SJSA1 (cell line): ENCODE measurements at regions not wholly inside any gene's neighbourhood (a gene's known extent, or its start where the extent isn't known, plus 50 kb on each side); places are given as distances from the start of the nearest gene placed in this dataset.

Source experiments
- DNase-seq, 2 experiments: peaks; one replicate each; pipeline ENCODE4 v3.0.0-alpha.2; 2015 to 2020; ENCODE audit warnings: low spot score in 2 of 2, low read depth in 1 of 2
- H3K27ac ChIP-seq: fragments of 250-450 bp; sonication (Bioruptor Pico); 2 replicates; pipeline ENCODE4 v1.5.1; 2020; ENCODE audit warnings: mild to moderate bottlenecking, moderate library complexity
- H3K27me3 ChIP-seq: fragments of 250-450 bp; sonication (Bioruptor Pico); replicated peaks from 2 replicates; pipeline ENCODE4 v1.5.1; 2020; ENCODE audit warnings: mild to moderate bottlenecking, moderate library complexity
- H3K36me3 ChIP-seq: fragments of 250-450 bp; sonication (Bioruptor Pico); 2 replicates; pipeline ENCODE4 v1.5.1; 2020; ENCODE audit warnings: mild to moderate bottlenecking
- H3K4me1 ChIP-seq: fragments of 250-450 bp; sonication (Bioruptor Pico); replicated peaks from 2 replicates; pipeline ENCODE4 v1.6.1; 2021; ENCODE audit warnings: mild to moderate bottlenecking
- H3K4me3 ChIP-seq: fragments of 250-450 bp; sonication (Bioruptor Pico); 2 replicates; pipeline ENCODE4 v1.5.1; 2020; ENCODE audit warnings: mild to moderate bottlenecking
- H3K9me3 ChIP-seq: fragments of 250-450 bp; sonication (Bioruptor Pico); replicated peaks from 2 replicates; pipeline ENCODE4 v1.5.1; 2020; ENCODE audit warnings: mild to moderate bottlenecking

- Histone ChIP-seq H3K27me3 (peaks cover 9% of the 10 kb centered on the region), H3K36me3 (no peaks in the 10 kb centered on the region), H3K9me3 (no peaks in the 10 kb centered on the region), H3K4me3 (no peak overlapping the region), H3K4me1 (peaks cover 15% of the 10 kb centered on the region), H3K27ac (no peak overlapping the region)
- DNase-seq = peak; percentile 82 to 91
Measured at GRCh38 chr13:111031531-111031961, 83.6 kb upstream of the ARHGEF7 start.

- no peaks in the 10 kb centered on the region for H3K36me3 ChIP-seq
- H3K9me3 ChIP-seq = no peaks in the 10 kb centered on the region
- no peaks in the 10 kb centered on the region for H3K27me3 ChIP-seq
- H3K4me3 ChIP-seq = no peak overlapping the region
- no peak overlapping the region for H3K27ac ChIP-seq
- H3K4me1 ChIP-seq = peaks cover 15% of the 10 kb centered on the region
- DNase-seq = peak in 1 of 2 experiments; percentile 61
Measured at GRCh38 chr13:111029957-111030609, 85.0 kb upstream of the ARHGEF7 start.

- no peak overlapping the region for H3K4me3 ChIP-seq
- no peaks in the 10 kb centered on the region for H3K27me3 ChIP-seq
- no peaks in the 10 kb centered on the region for H3K36me3 ChIP-seq
- no peaks in the 10 kb centered on the region for H3K9me3 ChIP-seq
- H3K27ac ChIP-seq = no peak overlapping the region
- no peak for DNase-seq
- H3K4me1 ChIP-seq = peaks cover 20% of the 10 kb centered on the region
Measured at GRCh38 chr13:111027458-111028439, 87.4 kb upstream of the ARHGEF7 start.

- H3K4me3 ChIP-seq = no peak overlapping the region
- DNase-seq = no peak
- no peak overlapping the region for H3K27ac ChIP-seq
- peaks cover 12% of the 10 kb centered on the region for H3K4me1 ChIP-seq
- no peaks in the 10 kb centered on the region for H3K36me3 ChIP-seq
- H3K9me3 ChIP-seq = peaks cover 15% of the 10 kb centered on the region
- H3K27me3 ChIP-seq = no peaks in the 10 kb centered on the region
Measured at GRCh38 chr13:111025310-111025709, 89.8 kb upstream of the ARHGEF7 start.

GRCh38 chr13:111022886-111023285 lies 92.2 kb upstream of the ARHGEF7 start:
- H3K9me3 ChIP-seq = peaks cover 16% of the 10 kb centered on the region
- no peak overlapping the region for H3K27ac ChIP-seq
- DNase-seq = peak in 1 of 2 experiments; percentile 68

GRCh38 chr13:111022241-111022640 lies 92.9 kb upstream of the ARHGEF7 start:
- Histone ChIP-seq H3K4me3 (no peak overlapping the region), H3K27me3 (no peaks in the 10 kb centered on the region), H3K36me3 (no peaks in the 10 kb centered on the region), H3K27ac (no peak overlapping the region), H3K4me1 (peaks cover 12% of the 10 kb centered on the region), H3K9me3 (peaks cover 16% of the 10 kb centered on the region)
- DNase-seq = no peak

More at GRCh38 chr13:111022886-111023285, 92.2 kb upstream of the ARHGEF7 start:
- Histone ChIP-seq H3K4me1 (peaks cover 12% of the 10 kb centered on the region), H3K4me3 (no peak overlapping the region), H3K27me3 (no peaks in the 10 kb centered on the region), H3K36me3 (no peaks in the 10 kb centered on the region)

- peaks cover 12% of the 10 kb centered on the region for H3K4me1 ChIP-seq
- no peak overlapping the region for H3K27ac ChIP-seq
- H3K9me3 ChIP-seq = peaks cover 16% of the 10 kb centered on the region
- no peak for DNase-seq
- no peak overlapping the region for H3K4me3 ChIP-seq
- no peaks in the 10 kb centered on the region for H3K27me3 ChIP-seq
- no peaks in the 10 kb centered on the region for H3K36me3 ChIP-seq
Measured at GRCh38 chr13:111021270-111021669, 93.8 kb upstream of the ARHGEF7 start.

GRCh38 chr13:111020546-111020945 lies 94.6 kb upstream of the ARHGEF7 start:
- H3K27ac ChIP-seq = no peak overlapping the region
- no peaks in the 10 kb centered on the region for H3K27me3 ChIP-seq
- H3K36me3 ChIP-seq = no peaks in the 10 kb centered on the region
- no peak overlapping the region for H3K4me3 ChIP-seq
- DNase-seq = peak; percentile 54 to 67
- peaks cover 12% of the 10 kb centered on the region for H3K4me1 ChIP-seq
- H3K9me3 ChIP-seq = peaks cover 16% of the 10 kb centered on the region

GRCh38 chr13:111020021-111020420 lies 95.1 kb upstream of the ARHGEF7 start:
- Histone ChIP-seq H3K4me1 (peaks cover 12% of the 10 kb centered on the region), H3K4me3 (no peak overlapping the region), H3K27ac (no peak overlapping the region), H3K36me3 (no peaks in the 10 kb centered on the region), H3K27me3 (no peaks in the 10 kb centered on the region), H3K9me3 (peaks cover 16% of the 10 kb centered on the region)
- DNase-seq = peak in 1 of 2 experiments; percentile 69

GRCh38 chr13:111017755-111018459 lies 97.2 kb upstream of the ARHGEF7 start:
- no peaks in the 10 kb centered on the region for H3K36me3 ChIP-seq
- H3K4me1 ChIP-seq = peaks cover 9% of the 10 kb centered on the region
- peaks cover 16% of the 10 kb centered on the region for H3K9me3 ChIP-seq
- peak in 1 of 2 experiments; percentile 60 for DNase-seq
- H3K27me3 ChIP-seq = no peaks in the 10 kb centered on the region
- no peak overlapping the region for H3K4me3 ChIP-seq
- no peak overlapping the region for H3K27ac ChIP-seq

- Histone ChIP-seq H3K27me3 (no peaks in the 10 kb centered on the region), H3K36me3 (no peaks in the 10 kb centered on the region), H3K27ac (no peak overlapping the region), H3K9me3 (no peaks in the 10 kb centered on the region), H3K4me3 (no peak overlapping the region), H3K4me1 (no peaks in the 10 kb centered on the region)
- no peak for DNase-seq
Measured at GRCh38 chr13:111013196-111013595, 98.3 kb upstream of the ANKRD10 start.

GRCh38 chr13:111011899-111012298 lies 97.0 kb upstream of the ANKRD10 start:
- Histone ChIP-seq H3K27ac (no peak overlapping the region), H3K4me3 (no peak overlapping the region), H3K4me1 (peaks cover 9% of the 10 kb centered on the region), H3K27me3 (no peaks in the 10 kb centered on the region), H3K36me3 (no peaks in the 10 kb centered on the region), H3K9me3 (no peaks in the 10 kb centered on the region)
- DNase-seq = peak in 1 of 2 experiments; percentile 53

GRCh38 chr13:111008351-111008750 lies 93.5 kb upstream of the ANKRD10 start:
- H3K9me3 ChIP-seq = no peaks in the 10 kb centered on the region
- H3K4me1 ChIP-seq = peaks cover 30% of the 10 kb centered on the region

More at GRCh38 chr13:111008351-111008750, 93.5 kb upstream of the ANKRD10 start:
- no peak overlapping the region for H3K27ac ChIP-seq
- no peaks in the 10 kb centered on the region for H3K36me3 ChIP-seq
- no peak overlapping the region for H3K4me3 ChIP-seq
- H3K27me3 ChIP-seq = no peaks in the 10 kb centered on the region
- peak in 1 of 2 experiments; percentile 50 for DNase-seq
